ENCODE measurements at regions not wholly inside any gene's neighbourhood (a gene's known extent, or its start where the extent isn't known, plus 50 kb on each side); places are given as distances from the start of the nearest gene placed in this dataset.

DNA sequence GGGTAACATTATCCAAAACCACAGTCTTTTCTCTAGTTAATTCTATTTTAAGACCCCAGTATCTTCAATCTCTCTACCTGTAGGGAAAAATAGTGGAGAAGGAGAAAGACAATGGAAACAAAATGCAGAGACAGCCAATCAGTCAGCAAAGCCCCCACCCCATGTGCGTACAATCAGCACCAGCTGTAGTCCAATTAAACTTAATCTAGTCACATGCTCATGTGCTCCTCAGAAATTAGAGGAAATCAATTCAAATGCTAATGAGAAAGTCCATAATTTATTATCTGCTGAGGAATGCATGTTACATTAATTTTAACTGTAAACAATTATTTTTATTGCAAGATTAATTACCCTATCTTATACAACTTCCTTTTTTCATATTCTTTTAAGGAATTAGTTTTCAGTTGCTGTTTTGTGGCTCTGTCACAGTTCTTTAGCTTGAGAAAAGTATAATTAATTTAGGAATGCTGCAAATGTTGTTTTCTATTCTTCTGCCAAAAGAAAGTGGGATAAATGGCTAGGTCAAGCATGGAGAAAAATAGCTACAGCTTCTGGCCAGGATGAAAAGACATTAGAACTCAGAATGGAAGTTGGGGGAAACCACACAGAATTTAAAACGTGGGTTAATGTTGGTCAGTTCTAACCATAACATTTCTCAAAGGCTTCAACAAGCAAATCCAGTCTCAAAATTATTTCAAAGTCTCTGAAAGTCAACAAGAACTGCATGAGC, 232.4 kb upstream of the HNRNPA3 start:
- no peak for DNase-seq (ENCODE audit: low read depth)
- H3K4me3 ChIP-seq (ENCODE audit: low read depth, low read length): no peak overlapping the region
- TF ChIP-seq, protein P1, sequence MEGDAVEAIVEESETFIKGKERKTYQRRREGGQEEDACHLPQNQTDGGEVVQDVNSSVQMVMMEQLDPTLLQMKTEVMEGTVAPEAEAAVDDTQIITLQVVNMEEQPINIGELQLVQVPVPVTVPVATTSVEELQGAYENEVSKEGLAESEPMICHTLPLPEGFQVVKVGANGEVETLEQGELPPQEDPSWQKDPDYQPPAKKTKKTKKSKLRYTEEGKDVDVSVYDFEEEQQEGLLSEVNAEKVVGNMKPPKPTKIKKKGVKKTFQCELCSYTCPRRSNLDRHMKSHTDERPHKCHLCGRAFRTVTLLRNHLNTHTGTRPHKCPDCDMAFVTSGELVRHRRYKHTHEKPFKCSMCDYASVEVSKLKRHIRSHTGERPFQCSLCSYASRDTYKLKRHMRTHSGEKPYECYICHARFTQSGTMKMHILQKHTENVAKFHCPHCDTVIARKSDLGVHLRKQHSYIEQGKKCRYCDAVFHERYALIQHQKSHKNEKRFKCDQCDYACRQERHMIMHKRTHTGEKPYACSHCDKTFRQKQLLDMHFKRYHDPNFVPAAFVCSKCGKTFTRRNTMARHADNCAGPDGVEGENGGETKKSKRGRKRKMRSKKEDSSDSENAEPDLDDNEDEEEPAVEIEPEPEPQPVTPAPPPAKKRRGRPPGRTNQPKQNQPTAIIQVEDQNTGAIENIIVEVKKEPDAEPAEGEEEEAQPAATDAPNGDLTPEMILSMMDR (conservative IDR thresholded peaks at IDR 0.05; ENCODE audit: low read depth, low read length): no peak

DNA sequence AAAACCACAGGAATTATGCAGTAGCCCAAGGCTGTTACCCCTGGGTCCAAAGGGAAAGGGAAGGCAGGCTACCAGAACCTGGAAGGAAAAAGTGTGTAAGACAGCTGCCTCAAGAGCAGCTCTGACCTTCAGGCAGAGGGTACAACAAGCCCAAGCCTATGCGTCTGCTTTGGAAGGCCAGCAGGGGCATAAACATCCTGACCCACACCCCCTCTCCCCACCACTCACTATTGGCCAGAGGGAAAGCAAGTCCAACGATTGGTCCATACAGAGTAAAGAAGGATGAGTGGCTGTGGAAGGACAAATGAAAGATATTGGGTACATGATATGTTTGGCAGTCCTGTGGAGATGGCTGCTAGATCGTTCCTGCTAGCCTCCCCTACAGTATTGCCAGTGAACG, 227.6 kb upstream of the HNRNPA3 start:
- DNase-seq (ENCODE audit: low read depth): no peak
- no peak overlapping the region for H3K4me3 ChIP-seq (ENCODE audit: low read depth, low read length)
- TF ChIP-seq, protein P1 (conservative IDR thresholded peaks at IDR 0.05; ENCODE audit: low read depth, low read length): no peak

DNA sequence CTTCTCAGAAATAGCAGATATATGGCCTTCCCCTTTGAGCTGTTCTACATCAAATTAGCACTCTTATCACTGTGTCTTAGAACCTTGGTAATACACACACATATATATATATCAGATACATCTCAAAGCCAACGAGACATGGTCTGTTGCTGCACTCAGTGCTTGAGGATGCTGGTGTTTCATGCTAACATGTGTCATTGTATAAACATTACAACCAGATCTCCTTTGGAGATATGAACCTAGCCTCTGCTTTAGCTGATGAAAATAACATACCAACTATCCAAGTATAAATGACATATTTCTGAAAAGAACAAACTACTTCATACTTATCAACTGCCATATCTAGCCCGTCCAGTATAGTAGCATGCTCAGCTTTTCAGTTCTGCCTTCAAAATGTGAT, 226.7 kb upstream of the HNRNPA3 start:
- DNase-seq (ENCODE audit: low read depth): no peak
- TF ChIP-seq, protein P1 (conservative IDR thresholded peaks at IDR 0.05; ENCODE audit: low read depth, low read length): no peak
- H3K4me3 ChIP-seq (ENCODE audit: low read depth, low read length): no peak overlapping the region

DNA sequence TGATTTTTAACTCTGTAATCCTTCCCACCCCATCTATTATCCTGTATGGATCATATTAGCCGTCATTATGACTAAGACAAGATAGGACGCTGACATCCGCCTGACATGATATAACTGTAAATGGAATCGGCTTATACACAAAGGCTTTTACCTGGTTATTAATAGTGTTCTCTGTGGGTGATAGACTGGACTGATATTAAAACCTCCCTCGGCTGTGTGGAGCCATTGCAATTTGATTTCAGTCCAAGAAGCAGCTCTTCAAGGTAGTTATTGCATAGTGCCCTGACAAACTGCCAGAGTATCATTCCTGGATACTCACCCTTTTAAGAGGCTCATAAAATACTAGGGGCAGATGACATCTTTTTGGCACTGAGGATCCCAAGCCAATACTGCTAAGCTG, 226.1 kb upstream of the HNRNPA3 start:
- no peak for DNase-seq (ENCODE audit: low read depth)
- H3K4me3 ChIP-seq (ENCODE audit: low read depth, low read length): no peak overlapping the region

DNA sequence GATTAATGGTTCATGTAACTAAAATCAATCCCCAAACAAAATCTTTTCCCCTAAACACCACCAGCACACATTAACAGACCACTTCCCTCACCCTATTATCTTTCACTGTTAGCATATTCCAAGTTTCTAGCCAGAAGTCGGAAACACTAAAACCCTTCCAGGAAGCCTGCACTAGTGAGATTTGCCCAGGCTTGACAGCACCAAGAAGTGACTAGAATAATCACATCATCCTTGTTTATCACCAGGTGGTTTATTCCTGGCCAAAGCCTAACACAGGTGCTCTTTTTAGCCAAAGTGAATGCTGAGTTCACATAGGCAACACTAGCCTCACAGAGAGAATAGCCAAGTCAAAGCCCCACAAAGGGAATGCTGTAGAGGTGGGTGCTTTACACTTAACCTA, 221.2 kb upstream of the HNRNPA3 start:
- H3K4me3 ChIP-seq (ENCODE audit: low read depth, low read length): no peak overlapping the region
- DNase-seq (ENCODE audit: low read depth): no peak
- TF ChIP-seq, protein P1 (conservative IDR thresholded peaks at IDR 0.05; ENCODE audit: low read depth, low read length): no peak

More for the DNA sequence above, 226.1 kb upstream of the HNRNPA3 start:
- TF ChIP-seq, protein P1 (conservative IDR thresholded peaks at IDR 0.05; ENCODE audit: low read depth, low read length): no peak

DNA sequence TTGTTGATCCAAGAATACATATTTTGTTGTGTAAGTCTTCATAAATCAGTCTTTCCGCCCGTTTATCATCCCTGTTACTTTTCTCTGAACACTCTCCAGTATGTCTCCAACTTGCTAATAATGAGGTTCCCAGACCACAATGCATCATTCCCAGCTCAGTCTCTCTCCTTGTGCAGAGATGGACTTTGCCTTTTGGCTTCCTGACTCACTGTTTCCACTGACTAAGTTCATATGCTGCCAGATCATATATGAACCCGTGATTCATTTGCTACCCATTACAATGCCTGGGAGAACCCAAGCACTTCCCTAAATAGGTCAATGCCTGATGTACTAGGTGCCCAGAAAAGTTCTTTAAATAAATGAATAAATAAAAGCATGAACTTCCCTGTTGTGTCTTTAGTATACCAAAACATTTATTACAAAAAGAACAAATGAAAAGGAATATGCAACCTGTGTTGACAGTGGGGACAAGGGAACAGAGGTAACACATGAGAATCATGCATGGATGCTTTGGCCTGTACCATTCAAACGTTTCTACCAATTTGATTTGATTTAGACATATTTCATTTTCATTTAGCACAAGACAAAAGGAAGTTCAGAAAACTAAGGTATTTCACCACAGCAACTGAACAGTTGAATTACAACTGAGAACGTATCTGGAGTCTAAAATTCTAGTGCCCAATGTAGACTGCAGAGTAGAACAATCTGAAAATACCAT, 215.4 kb upstream of the HNRNPA3 start:
- peak; percentile 96 for DNase-seq (ENCODE audit: low read depth)
- TF ChIP-seq, protein P1 (conservative IDR thresholded peaks at IDR 0.05; ENCODE audit: low read depth, low read length): no peak
- no peak overlapping the region for H3K4me3 ChIP-seq (ENCODE audit: low read depth, low read length)

All from epithelial cell of proximal tubule (primary cell).